GM18505 (cell line): ENCODE measurements at regions not wholly inside any gene's neighbourhood (a gene's known extent, or its start where the extent isn't known, plus 50 kb on each side); places are given as distances from the start of the nearest gene placed in this dataset.

Source experiments
- ATAC-seq: cut with Tn5 transposase; IDR thresholded peaks from one replicate; pipeline ENCODE4 v1.9.1; 2021; ENCODE audit not compliant: unreplicated experiment
- POLR2A ChIP-seq: IDR thresholded peaks from 4 replicates; pipeline ENCODE4 v1.6.1; 2011; ENCODE audit warnings: borderline replicate concordance; ENCODE audit not compliant: insufficient read depth, insufficient read length; ENCODE audit errors: extremely low read depth

GRCh38 chr18:29083545-29083944, 906.6 kb upstream of the CDH2 start:
- no peak for TF ChIP-seq POLR2A
- ATAC-seq: no peak

GRCh38 chr18:29080946-29081345, 904.0 kb upstream of the CDH2 start:
- TF ChIP-seq POLR2A: no peak
- no peak for ATAC-seq

GRCh38 chr18:29078273-29078672, 901.3 kb upstream of the CDH2 start:
- no peak for ATAC-seq

GRCh38 chr18:29077344-29077743, 900.4 kb upstream of the CDH2 start:
- no peak for ATAC-seq

More at GRCh38 chr18:29078273-29078672, 901.3 kb upstream of the CDH2 start:
- no peak for TF ChIP-seq POLR2A

GRCh38 chr18:29076645-29077044, 899.7 kb upstream of the CDH2 start:
- no peak for TF ChIP-seq POLR2A
- ATAC-seq: no peak

More at GRCh38 chr18:29077344-29077743, 900.4 kb upstream of the CDH2 start:
- TF ChIP-seq POLR2A: no peak

GRCh38 chr18:29074147-29074546, 897.2 kb upstream of the CDH2 start:
- no peak for ATAC-seq
- TF ChIP-seq POLR2A: no peak

- ATAC-seq: no peak
These were observed 894.9 kb upstream of the CDH2 start for GRCh38 chr18:29071869-29072268.

GRCh38 chr18:29063346-29063745, 886.4 kb upstream of the CDH2 start:
- TF ChIP-seq POLR2A: no peak
- ATAC-seq: no peak

More at GRCh38 chr18:29071869-29072268, 894.9 kb upstream of the CDH2 start:
- no peak for TF ChIP-seq POLR2A

- ATAC-seq: no peak
These were observed 886.0 kb upstream of the CDH2 start for GRCh38 chr18:29062921-29063320.

GRCh38 chr18:29060349-29060748, 883.4 kb upstream of the CDH2 start:
- no peak for TF ChIP-seq POLR2A

More at GRCh38 chr18:29062921-29063320, 886.0 kb upstream of the CDH2 start:
- no peak for TF ChIP-seq POLR2A

GRCh38 chr18:29057703-29058102, 880.8 kb upstream of the CDH2 start:
- TF ChIP-seq POLR2A: no peak
- ATAC-seq: no peak

More at GRCh38 chr18:29060349-29060748, 883.4 kb upstream of the CDH2 start:
- ATAC-seq: no peak

- no peak for ATAC-seq
These were observed 879.9 kb upstream of the CDH2 start for GRCh38 chr18:29056800-29057199.

GRCh38 chr18:29041976-29042375, 865.0 kb upstream of the CDH2 start:
- no peak for ATAC-seq
- TF ChIP-seq POLR2A: no peak

More at GRCh38 chr18:29056800-29057199, 879.9 kb upstream of the CDH2 start:
- TF ChIP-seq POLR2A: no peak

- no peak for ATAC-seq
These were observed 857.4 kb upstream of the CDH2 start for GRCh38 chr18:29034113-29034856.

GRCh38 chr18:29028560-29028959, 851.6 kb upstream of the CDH2 start:
- ATAC-seq: no peak
- no peak for TF ChIP-seq POLR2A

More at GRCh38 chr18:29034113-29034856, 857.4 kb upstream of the CDH2 start:
- TF ChIP-seq POLR2A: no peak

GRCh38 chr18:29018976-29019375, 842.0 kb upstream of the CDH2 start:
- TF ChIP-seq POLR2A: no peak
- ATAC-seq: no peak
